Effector CD4-positive, alpha-beta T cell (primary cell): ENCODE measurements at regions not wholly inside any gene's neighbourhood (a gene's known extent, or its start where the extent isn't known, plus 50 kb on each side); places are given as distances from the start of the nearest gene placed in this dataset.

ENCODE experiments used
- DNase-seq: peaks from one replicate; pipeline ENCODE4 v3.0.0-alpha.2; 2020

DNA sequence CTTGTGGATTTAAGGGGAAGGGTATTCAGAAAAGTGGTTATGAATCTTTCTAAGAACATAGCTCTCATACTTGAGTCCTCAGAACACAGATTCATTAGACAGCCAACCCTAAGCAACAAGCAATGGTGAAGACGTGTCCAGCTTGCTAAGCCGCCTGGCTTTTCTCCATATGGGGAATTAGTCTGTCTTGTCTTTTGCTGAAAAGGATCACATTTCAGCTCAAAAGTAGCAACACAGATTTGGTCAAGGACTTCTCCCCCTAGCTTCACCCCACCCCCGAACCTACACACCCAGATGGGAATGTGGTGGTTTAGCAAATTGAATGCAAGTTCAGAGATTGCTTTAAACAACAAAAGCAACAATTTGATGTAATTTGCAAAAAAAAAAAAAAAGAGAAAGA is 103.3 kb upstream of the RASGEF1B start:
- DNase-seq = no peak

DNA sequence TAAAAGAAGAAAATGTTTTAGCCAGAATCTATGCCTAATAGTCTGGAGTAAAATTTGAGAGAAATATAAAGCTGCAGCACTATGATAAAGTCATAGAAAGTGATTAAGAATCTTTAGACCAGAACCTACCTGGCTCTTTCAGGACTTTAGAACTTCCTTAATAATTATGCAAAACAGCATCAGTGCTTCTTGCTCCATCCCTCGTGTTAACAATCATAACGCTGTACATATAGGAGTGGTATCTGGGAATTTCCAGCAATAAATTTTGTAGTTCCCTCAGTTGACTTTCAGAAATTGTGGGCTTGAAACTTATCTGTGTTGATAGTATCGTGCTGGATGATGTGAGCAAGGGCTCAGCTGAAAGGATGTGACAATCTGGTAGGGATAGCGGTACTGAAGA is 102.1 kb upstream of the RASGEF1B start:
- no peak for DNase-seq

DNA sequence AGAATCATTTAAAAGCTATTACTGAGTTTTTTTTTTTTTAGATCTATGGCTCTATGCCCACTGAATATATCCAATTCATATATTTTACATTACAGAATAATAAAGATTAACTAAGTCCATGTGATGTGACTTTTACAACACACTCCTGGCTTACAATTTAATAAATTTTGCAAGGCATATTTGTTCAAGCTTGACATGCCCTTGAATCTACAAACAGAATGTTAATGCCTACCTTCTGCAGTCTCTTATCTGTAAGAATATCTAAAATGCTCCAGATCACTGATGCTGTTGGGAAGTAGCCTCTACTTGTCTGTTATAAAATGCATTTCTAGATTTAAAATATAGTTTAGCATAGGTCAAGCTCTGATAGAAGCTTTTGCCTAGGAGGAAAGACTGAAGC is 100.7 kb upstream of the RASGEF1B start:
- DNase-seq = no peak

DNA sequence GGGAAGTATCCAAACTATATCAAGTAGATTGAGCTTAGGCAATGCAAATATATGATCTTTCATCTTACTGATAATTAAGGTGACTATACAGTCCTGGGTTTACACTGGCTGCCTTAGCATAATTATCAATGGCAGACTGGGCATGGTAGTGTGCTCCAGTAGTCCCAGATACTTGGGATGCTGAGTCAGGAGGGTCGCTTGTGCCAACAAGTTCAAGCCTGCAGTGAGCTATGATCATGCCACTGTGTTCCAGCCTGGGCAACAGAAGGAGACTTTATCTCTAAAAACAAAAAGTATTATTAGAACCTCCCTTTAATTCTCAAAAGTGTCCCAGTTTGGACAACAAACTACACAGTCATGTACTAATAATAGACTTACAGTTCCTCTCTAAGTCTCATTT is 99.4 kb upstream of the RASGEF1B start:
- no peak for DNase-seq

DNA sequence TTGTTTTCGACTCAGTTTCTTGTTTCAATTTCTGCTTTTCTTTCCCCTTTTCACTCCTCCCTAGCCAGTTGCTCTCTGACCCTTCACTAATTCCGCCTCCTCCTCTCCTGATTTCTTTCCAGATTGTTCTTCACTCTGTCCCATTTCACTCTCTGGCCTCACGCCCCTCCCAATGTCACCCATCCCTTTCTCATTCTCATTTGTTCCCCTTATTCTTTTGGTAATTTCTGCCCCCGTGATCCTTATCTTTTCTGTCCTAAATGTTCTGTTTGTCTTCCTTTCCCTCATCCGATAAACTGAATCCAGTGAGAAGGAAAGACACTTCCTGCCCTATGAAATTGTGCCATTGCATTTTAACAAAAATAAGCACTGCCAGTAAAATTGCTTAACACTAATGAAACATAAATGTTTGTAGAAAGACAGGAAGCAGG is 94.5 kb upstream of the RASGEF1B start:
- DNase-seq = no peak

DNA sequence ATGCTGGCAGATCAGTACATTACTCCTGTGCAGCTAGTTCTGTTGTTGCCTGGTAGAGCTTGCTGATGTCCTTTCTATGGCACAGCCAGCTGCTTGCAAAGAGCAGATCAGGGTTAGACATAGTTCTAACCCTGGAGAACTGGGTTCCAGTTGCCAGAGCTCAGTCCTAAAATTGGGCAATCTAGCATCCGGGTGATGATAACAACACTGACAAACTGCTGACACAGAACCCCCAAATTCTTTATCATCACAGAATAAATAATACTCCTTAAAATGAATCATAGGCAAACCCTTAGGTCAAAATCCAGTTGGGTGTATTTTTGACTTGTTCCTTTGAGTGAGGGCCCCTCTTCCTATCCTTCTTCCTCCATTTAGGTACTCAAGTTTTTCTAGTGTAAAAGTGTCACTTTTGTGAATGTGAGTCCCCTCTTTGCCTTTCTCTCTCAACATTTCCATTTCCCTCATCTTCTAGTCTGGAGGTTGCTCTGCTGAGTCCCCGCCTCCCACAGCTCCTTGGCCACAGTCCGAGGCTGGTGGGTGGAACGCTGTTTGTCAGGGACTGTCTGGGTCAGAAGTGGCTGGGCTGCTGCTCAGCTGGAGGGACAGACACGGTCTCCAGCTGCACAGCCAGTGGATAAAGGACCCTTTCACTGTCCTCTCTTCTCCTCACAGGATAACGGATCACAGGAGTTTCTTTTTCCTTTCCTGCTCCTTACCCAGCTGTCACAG is 93.6 kb upstream of the RASGEF1B start:
- no peak for DNase-seq

DNA sequence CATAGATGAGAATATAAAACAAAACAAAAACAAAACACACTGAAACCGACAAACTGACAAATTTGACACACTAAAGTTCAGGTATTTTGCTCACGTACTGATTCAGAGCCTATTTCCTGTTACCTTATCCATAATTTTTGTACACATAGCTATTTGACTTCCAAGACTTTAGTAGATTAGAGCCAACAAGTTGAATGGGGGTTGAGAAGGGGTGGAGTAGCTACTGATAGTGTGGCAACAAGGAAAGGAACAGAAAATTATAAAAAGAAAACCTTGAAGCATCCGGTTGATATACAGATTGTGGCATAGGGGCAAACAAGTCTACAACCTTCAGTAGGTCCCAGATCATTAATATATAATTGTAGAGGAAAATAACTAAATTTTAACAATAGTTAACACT is 92.3 kb upstream of the RASGEF1B start:
- no peak for DNase-seq

DNA sequence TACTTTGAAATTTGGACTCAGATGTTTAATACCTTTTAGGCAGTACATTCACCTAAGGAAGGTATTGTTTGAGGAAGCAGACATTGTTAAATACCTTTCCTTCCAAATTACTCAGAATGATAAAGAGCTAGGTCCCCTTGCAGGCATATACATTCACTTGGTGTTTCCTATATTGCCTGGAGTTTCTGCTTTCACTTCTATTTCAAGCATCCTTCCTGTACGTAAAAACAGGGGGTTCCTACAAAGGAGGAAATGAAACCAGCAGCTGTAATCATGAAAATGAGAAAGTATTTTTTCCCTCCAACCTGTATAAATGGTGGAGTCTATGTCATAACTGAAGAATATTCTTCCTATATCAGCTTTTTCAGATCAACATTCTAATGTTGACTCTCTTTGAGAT is 90.4 kb upstream of the RASGEF1B start:
- DNase-seq = no peak

DNA sequence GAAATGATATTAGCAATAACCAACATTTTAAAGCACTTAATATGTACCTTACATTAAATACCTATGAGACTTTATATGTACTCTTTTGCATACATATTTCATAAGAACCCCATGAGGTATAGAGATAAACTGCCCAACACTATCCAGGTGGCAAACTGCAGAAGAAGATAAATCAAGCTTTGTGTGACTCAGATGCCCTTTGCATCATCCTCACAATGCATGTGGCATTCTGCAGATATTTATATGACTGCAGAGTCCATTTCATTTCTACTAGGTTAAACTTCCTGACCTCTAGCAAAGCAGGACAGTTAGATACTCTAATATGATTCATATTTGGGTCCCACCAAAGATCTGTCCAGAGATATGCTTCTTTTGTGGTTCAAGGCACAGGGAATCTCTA is 85.6 kb upstream of the RASGEF1B start:
- no peak for DNase-seq

DNA sequence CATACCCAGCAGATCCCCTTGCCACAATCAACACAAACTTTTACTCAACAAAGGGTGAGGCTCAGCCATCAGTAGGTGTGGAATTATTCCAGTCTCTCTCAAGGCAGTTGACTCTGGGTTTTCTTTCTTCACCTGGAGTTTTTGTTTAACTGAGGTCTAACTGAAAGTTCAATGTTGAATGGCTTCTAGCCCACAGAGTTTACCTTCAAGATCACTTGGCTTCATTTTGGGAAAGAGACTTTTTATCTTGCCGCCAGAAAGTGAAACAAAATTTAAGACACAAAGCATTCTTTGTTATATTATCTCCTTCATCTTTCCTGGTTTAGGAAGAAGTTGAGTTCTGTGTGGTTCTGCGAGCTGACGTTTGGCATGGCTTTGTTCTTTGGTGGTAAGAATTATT is 83.8 kb upstream of the RASGEF1B start:
- no peak for DNase-seq

DNA sequence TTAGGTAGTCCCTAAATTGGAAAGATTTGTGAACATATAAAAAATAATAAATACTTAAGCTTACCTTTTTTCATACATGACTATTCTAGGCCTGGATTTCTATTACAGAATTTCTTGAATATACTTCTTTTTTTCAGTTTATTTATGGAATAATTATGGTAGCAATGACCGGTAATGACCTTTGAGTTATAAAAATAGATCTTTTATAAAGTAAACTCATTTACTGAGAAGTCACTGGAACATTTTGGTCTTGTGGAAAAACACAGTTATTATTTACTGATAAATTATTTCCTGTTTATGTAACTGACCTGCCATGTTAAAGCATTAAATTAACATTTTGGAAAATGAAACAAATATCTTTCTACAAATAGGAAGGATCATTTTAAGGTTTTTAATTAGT is 80.4 kb upstream of the RASGEF1B start:
- no peak for DNase-seq

DNA sequence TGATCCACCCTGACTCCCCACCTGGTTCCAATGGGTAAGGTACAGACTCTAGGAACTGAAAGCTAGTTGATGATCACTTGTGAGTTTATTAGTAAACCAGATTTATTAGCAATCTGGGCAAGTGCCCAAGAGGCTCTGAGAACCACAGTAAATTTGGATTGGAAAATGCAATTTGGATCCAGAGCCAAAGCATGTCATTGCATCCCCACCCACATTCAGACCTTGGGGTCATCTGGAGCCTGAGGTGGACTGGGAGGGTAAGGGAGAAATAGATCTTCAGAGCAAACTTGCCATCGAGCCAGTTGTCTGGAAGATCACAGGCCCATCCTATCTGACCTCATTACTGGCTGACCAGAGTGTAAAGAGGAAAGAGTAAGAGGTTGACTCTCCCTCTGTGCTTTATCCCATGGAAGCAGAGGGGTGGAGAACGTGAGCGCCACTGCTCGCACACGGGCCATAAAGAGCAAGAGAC is 78.7 kb upstream of the RASGEF1B start:
- no peak for DNase-seq

DNA sequence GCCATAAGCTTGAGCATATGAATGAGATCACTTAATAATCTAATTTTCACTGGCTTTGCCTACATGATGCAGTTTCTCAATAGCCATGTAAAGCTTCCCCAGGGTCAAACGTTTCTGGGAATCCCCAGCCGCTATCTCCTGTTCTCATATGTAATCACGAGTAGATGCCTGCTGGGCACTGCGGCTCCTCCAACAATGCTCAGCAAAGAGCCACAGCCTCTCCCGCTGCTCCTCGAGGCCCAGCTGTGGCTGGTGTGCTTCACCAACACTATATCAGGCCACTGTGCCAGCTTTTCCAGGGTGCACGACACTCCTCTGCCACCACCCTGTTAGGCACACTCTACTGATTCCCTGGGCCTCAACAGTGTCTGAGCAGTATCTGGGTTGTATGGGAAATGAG is 78.3 kb upstream of the RASGEF1B start:
- no peak for DNase-seq

DNA sequence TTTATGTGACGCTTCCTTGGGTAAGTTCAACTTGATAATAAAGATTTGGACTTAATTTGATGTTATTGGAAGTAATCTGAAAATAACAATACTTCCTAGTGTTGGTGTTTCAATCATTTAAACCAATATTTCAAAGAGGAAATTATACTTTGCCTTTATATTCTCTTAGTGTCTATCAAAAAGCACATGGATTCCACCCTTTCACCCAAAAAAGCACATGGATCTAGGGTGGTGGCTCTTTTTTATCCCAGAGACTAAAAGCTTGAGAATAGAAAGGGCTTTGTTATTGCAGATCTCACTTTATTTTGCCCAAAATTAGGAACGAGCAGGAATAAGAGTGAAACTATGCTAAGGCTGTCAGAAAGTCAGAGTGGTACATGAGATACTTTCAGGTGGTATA is 75.1 kb upstream of the RASGEF1B start:
- no peak for DNase-seq

DNA sequence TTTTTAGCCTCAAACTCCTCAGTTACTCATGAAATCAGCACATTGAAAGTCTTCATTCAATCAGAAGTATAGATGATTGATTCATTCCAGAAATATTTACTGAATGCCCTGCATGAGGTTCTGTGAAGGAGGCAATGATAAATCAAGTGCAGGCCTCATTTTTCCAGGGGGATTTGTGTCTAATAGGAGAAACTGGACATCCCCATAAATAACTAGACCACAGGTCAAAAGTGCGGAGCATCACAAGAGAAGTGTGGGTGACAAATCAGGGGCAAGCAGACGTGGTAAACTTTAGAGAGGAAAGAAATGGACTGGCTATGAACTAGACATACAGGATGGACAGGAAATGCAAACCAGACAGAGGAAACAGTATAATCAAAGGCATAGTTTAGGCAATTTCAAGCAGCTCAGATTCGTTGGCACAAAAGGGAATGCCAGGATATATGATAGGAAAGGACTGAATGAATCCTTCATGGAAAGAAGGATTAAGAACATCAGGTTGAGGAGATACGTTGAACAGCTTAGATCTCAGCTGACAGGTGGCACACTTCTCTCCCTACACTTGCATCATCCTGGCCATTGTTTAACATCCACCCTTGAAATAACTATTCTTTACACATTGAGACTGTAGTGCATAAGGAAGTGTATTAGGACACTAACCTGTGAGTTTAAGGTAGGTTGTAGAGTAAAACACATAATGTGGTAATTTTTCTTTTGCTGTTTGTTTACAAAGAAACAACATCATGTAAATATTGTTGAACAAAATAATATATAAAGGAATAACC is 69.6 kb upstream of the RASGEF1B start:
- DNase-seq = no peak

DNA sequence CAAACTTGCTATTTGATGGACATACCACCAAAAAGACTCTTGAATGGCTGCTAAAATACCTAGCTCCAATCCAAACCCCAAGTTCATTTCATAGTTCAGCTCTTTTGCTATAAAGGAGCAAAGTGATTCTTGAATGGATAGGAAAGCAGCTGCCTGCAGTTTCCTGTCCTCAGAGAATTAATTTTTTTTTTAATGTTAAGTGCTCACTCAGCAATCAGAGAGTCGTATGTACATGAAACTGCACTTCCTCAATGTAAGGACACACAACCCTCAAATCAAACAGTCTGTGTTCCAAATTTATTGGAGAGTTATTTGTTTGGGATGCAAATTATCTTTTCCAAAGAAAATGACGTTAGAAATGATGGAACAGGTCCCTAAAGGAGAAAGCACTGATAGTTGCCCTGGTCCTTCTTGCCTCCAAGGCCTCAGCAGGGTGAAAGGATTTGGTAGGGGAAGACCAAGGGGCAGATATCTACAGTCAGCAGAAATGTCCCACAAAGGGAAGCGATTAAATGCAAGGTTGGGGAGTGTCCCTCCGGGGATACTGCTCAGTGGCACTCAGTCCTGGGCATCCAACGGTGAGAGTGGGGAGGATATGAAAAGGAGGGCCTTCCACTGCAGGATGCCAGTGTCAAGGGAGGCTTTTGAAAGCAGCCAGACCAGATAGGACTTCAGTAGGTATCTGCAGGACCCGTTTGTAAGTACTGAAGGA is 67.2 kb upstream of the RASGEF1B start:
- DNase-seq = no peak

DNA sequence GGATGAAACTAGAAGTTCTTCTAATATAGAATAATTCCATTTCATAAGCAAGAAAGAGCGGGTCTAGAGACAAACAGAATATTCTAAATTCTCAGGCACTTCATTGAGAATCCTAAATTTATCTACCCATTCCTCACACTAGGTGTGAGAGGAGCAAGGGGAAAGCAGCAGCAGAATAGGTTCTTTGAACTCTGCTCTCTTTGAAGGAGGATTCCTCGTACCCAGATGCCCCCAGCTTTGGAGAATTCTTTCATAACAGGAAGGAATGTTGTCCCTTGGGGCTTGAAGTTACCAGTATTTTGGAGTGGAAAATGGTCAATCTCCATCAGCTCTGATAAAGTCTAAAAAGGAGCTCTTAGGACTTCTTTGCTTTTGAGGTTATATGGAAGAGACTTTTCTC is 59.7 kb upstream of the RASGEF1B start:
- no peak for DNase-seq

DNA sequence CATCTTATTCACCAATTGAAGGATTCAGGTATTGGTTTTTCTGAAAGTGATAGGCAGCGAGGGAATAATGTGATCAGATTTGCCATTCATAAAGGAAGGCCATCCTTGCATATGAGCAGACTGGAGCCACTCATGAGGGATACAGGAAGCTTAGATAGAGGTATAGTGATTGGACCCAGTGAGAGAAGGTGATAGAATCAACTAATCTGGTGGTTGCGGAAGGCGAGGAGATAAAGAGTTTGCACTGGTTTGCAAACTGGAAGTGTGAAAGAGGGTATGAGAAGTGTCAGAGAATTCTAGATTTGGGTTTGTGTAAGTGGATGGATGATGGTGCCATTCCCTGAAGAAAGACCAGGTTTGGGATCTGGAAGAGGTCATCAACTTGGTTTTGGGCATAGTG is 57.3 kb upstream of the RASGEF1B start:
- DNase-seq = no peak

DNA sequence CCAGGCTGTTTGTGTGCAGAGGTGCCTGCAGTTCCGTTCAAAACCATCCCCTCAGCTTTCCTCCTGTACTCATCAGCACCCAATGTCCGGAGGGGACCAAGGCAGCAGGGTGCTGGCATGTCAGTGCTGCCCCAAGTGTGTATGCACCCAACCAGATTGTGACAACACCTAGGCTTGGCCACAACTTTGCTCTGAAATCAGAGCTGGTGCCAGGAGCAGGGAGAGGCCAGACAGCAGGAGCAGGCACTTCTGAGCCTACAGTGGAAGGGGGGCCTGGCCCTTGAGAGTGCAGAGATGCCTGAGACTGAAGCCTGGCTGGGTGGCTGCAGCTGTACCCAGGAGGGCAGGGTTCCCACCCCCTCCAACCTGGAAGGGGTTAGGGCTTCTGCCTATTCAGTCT is 56.5 kb upstream of the RASGEF1B start:
- no peak for DNase-seq

DNA sequence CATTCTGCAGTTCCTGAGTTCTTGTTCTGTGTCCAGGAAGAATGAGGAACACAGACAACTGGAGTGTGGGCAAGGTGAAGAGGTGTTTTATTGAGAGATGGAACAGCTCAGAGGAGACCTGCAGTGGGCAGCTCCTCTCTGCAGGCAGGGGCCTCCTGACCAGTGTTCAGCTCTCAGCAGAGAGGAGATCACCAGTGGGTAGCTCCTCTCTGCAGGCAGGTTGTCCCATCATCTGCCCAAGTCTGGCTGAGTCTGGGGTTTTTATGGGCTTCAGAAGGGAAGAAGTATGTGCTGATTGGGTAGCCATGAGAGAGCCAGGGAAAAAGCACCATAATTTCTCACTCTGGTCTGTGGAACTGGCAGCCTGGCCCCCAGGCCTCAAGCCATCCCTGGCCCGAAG is 56.0 kb upstream of the RASGEF1B start:
- DNase-seq = no peak

DNA sequence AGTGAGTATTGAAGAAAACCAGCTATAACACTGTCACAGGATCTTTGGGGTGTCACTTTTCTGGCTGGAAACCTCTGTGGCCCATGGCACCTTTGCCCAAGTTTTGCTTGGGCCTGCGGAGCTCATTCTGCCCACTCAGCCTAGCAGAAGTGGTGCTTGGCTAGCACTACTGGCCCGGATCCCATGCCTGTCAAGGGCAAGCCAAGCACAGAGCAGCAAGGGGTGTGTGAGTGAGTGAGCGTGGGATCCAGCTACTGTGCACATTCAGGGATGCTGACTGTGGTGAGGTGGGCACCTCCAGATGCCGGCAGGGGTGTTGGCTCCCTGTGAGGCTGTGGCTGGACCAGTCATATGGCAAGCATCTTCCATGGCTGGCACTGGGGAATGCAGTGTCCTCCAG is 55.4 kb upstream of the RASGEF1B start:
- DNase-seq = no peak

DNA sequence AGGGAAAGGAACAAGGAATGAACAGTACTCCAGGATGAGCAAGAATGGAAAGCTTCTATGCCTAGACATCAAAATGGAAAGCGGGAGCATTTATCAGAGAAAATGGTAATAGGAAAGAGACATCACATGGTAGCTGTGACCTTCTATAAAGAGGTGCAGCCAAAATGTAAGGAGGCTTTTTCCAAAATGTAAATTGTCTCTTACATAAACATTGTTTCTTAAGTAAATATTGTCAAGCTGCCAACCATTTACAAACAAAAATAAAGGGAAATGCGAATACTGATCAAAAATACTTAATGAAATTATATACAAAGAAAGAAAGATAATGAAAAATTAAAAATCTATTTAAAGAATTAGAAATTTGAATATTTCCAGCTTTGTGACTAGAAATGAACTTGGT is 55.0 kb upstream of the RASGEF1B start:
- DNase-seq = no peak

DNA sequence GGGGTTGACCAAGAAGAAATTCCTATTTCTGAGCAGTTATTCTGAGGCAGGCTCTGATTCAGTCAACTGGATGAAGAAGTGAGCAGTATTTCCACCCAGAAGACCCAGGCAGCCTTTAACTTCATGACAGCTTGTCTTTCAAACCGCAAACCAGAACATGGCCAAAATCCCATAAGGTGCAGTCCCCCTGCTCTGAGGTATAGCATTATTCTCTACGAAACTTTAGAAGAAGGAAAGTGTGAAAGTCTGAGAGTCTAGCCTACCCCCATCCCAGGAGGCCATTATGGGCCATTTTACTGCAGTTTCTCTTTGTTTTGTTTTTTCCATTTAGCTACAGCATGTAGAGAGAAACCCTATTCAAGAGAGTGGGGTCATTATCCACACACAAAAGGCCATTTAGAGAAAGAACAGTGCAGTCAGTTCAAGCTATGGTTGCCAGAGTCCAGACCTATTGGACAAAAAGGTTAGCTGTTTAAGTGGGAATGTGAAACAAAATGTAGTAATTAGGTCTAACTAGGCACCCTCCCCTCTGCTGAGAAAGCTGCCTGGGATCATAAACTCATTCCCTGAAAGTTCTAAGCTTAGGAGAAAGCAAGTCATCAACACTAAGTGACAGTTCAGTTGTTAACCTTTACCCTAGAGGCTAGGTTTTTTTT is 52.1 kb upstream of the RASGEF1B start:
- no peak for DNase-seq
